ENCODE measurements at regions not wholly inside any gene's neighbourhood (a gene's known extent, or its start where the extent isn't known, plus 50 kb on each side); places are given as distances from the start of the nearest gene placed in this dataset.
"Not testable (repeated sequence)": the region's sequence is repeated elsewhere in the genome, so short reads cannot be mapped to it uniquely, and the experiment has no call there.

DNA sequence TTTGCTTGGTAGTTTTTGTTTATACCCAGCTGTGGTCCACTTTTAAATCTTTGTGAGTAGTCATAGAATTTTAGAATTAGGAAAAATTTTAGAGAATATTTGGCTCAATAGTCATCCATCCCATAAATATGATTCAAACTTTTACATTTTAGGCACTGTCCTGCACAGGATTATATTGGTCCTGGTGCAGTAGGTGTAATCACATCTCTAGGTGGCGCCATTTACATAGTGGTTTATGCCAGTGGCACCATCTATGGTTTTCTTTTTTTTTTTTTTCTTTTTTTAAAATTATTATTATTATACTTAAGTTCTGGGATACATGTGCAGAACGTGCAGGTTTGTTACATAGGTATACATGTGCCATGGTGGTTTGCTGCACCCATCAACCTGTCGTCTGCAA, 260.7 kb upstream of the KCNN2 start:
- H3K36me3 ChIP-seq (ENCODE audit: control insufficient read depth, insufficient read depth, low read length, severe bottlenecking) = no peaks in the 10 kb centered on the region
- H3K9me3 ChIP-seq (ENCODE audit: control insufficient read depth, low read length) = no peaks in the 10 kb centered on the region
- H3K9ac ChIP-seq (ENCODE audit: low read length) = no peak overlapping the region
- H3K4me3 ChIP-seq (ENCODE audit: low read length) = no peak overlapping the region
- no peaks in the 10 kb centered on the region for H3K4me1 ChIP-seq (ENCODE audit: control insufficient read depth, insufficient read depth, low read length)
- peaks cover 3% of the 10 kb centered on the region for H3K27me3 ChIP-seq (replicated peaks; ENCODE audit: control insufficient read depth, insufficient read depth, low read length)
- peak; percentile 91 for DNase-seq (ENCODE audit: low read depth)

DNA sequence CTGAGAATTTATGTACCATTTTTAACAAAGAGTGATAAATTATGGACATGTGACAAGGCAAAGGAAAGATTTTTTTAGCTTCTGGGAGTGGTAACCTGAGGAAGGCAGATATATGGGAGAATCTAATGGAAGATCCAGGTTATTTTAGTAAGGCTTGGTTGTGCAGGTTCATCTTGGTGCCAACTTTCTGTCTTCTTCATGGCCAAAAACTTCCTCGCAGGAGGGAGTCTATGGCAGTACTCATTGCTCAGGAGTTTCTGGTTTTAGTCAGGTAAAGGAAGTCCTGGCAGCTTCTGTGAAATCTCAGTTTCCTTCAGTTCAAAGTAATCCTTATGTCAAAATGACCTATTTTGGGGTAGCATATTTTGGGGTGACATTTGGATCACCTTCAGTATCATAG, 248.3 kb upstream of the KCNN2 start:
- H3K9me3 ChIP-seq (ENCODE audit: control insufficient read depth, low read length) = no peaks in the 10 kb centered on the region

DNA sequence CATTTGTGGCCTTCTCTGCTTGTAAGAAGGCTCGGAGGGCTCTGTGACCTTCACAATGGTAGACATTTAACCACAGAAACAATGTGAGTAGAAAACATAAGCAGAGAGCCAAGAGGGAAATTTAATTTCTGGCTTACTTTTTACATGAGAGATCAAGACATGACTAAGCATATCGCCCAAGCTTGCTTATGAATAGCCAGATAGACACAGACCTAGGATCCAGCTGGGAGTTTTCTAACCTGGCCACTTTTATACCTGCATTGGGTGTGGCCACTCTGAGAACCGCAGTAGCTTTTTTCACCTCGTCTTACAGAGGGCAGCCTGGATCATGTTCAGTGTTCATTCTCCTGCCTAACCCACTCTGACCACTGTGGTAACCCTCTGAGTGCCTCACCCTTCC, 244.9 kb upstream of the KCNN2 start:
- Histone ChIP-seq H3K4me3 (ENCODE audit: low read length) (no peak overlapping the region), H3K9me3 (ENCODE audit: control insufficient read depth, low read length) (no peaks in the 10 kb centered on the region), H3K9ac (ENCODE audit: low read length) (no peak overlapping the region), H3K27me3 (replicated peaks; ENCODE audit: control insufficient read depth, insufficient read depth, low read length) (no peaks in the 10 kb centered on the region), H3K4me1 (ENCODE audit: control insufficient read depth, insufficient read depth, low read length) (no peaks in the 10 kb centered on the region), H3K36me3 (ENCODE audit: control insufficient read depth, insufficient read depth, low read length, severe bottlenecking) (no peaks in the 10 kb centered on the region)
- DNase-seq (ENCODE audit: low read depth) = no peak

More for the DNA sequence above, 248.3 kb upstream of the KCNN2 start:
- H3K4me1 ChIP-seq (ENCODE audit: control insufficient read depth, insufficient read depth, low read length) = no peaks in the 10 kb centered on the region
- no peaks in the 10 kb centered on the region for H3K27me3 ChIP-seq (replicated peaks; ENCODE audit: control insufficient read depth, insufficient read depth, low read length)
- no peaks in the 10 kb centered on the region for H3K36me3 ChIP-seq (ENCODE audit: control insufficient read depth, insufficient read depth, low read length, severe bottlenecking)
- no peak for DNase-seq (ENCODE audit: low read depth)
- no peak overlapping the region for H3K9ac ChIP-seq (ENCODE audit: low read length)
- no peak overlapping the region for H3K4me3 ChIP-seq (ENCODE audit: low read length)

DNA sequence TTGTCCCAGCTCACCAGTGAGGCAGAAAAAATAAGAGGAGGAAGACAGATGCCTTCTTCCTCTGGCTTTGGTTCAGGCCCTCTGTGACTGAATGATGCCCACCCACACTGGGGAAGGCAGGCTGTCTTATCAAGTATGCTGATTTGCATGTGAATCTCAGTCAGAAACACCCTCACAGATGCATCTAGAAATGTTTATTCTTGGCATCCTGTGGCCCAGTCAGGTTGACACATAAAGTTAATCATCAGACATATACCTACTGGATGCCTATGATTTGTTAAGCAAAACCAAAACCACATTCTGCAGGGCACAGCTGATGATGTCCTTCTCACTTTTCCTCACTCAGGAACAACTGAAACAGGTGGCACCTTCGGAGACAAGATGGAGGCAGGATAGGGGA, 243.4 kb upstream of the KCNN2 start:
- no peaks in the 10 kb centered on the region for H3K4me1 ChIP-seq (ENCODE audit: control insufficient read depth, insufficient read depth, low read length)
- no peak overlapping the region for H3K9ac ChIP-seq (ENCODE audit: low read length)
- no peak for DNase-seq (ENCODE audit: low read depth)
- no peaks in the 10 kb centered on the region for H3K27me3 ChIP-seq (replicated peaks; ENCODE audit: control insufficient read depth, insufficient read depth, low read length)
- no peaks in the 10 kb centered on the region for H3K36me3 ChIP-seq (ENCODE audit: control insufficient read depth, insufficient read depth, low read length, severe bottlenecking)
- no peak overlapping the region for H3K4me3 ChIP-seq (ENCODE audit: low read length)
- H3K9me3 ChIP-seq (ENCODE audit: control insufficient read depth, low read length) = no peaks in the 10 kb centered on the region

DNA sequence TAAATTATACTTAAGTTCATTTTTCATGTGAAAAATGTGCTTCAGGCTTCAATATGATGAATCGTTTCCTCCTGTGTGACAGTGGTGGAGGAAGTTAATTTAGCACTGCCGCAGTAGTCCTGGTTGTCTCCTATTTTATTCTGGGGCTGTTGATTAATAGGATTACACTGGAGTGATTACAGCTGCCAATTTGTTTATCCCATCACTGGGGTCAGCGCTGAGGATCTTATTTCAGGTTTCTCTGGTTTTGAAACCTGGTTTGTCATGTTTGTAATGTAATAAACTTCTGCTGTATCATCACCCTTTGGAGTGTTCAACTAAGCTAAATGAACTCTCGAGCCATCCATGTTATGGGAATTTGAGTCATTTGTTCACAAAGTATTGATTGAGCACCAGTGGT, 241.7 kb upstream of the KCNN2 start:
- no peaks in the 10 kb centered on the region for H3K36me3 ChIP-seq (ENCODE audit: control insufficient read depth, insufficient read depth, low read length, severe bottlenecking)
- no peaks in the 10 kb centered on the region for H3K9me3 ChIP-seq (ENCODE audit: control insufficient read depth, low read length)
- no peaks in the 10 kb centered on the region for H3K4me1 ChIP-seq (ENCODE audit: control insufficient read depth, insufficient read depth, low read length)
- DNase-seq (ENCODE audit: low read depth) = no peak
- no peak overlapping the region for H3K4me3 ChIP-seq (ENCODE audit: low read length)
- H3K27me3 ChIP-seq (replicated peaks; ENCODE audit: control insufficient read depth, insufficient read depth, low read length) = no peaks in the 10 kb centered on the region
- H3K9ac ChIP-seq (ENCODE audit: low read length) = no peak overlapping the region

DNA sequence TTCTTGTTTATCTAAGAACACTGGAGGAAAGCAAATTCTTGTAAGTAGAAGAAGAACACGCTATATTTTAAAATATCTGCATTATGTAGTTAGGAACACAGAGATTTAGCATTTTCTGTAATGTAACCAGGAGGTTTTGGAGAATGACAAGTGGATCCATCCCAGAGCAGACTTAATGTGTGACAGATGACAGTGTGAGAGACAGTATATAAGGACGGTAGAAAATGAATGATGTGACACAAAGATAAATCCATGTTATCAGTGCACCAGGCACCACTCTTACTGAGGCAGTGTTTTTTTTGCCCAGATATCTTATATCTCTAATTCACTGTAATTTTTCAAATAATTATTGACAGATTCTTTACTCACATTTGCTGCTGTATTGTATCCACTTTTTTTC, 239.0 kb upstream of the KCNN2 start:
- Histone ChIP-seq H3K36me3 (ENCODE audit: control insufficient read depth, insufficient read depth, low read length, severe bottlenecking) (no peaks in the 10 kb centered on the region), H3K9me3 (ENCODE audit: control insufficient read depth, low read length) (no peaks in the 10 kb centered on the region), H3K4me1 (ENCODE audit: control insufficient read depth, insufficient read depth, low read length) (no peaks in the 10 kb centered on the region), H3K4me3 (ENCODE audit: low read length) (no peak overlapping the region), H3K9ac (ENCODE audit: low read length) (no peak overlapping the region), H3K27me3 (replicated peaks; ENCODE audit: control insufficient read depth, insufficient read depth, low read length) (no peaks in the 10 kb centered on the region)
- DNase-seq (ENCODE audit: low read depth) = no peak

DNA sequence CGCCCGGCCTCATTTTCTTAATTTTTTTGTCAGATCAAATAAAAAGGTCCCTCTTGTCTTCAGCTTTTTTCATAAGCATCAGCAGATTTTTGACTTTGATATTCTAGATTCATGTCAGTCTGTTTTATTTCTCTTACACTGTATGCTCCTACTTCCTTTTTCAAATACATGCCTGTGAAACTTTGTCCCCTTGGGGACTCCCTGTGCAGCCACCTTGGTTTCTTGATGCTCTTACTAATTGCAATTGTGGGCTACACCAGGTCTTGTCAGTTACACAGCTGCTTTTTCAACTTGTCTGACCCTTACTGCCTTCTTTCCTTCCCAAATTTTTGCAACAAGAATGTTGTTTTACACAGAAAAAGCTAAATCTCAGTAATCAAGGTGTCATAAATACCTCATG, 238.2 kb upstream of the KCNN2 start:
- no peaks in the 10 kb centered on the region for H3K27me3 ChIP-seq (replicated peaks; ENCODE audit: control insufficient read depth, insufficient read depth, low read length)
- H3K9ac ChIP-seq (ENCODE audit: low read length) = no peak overlapping the region
- no peak for DNase-seq (ENCODE audit: low read depth)
- H3K4me3 ChIP-seq (ENCODE audit: low read length) = no peak overlapping the region
- H3K9me3 ChIP-seq (ENCODE audit: control insufficient read depth, low read length) = no peaks in the 10 kb centered on the region
- no peaks in the 10 kb centered on the region for H3K4me1 ChIP-seq (ENCODE audit: control insufficient read depth, insufficient read depth, low read length)
- H3K36me3 ChIP-seq (ENCODE audit: control insufficient read depth, insufficient read depth, low read length, severe bottlenecking) = no peaks in the 10 kb centered on the region

DNA sequence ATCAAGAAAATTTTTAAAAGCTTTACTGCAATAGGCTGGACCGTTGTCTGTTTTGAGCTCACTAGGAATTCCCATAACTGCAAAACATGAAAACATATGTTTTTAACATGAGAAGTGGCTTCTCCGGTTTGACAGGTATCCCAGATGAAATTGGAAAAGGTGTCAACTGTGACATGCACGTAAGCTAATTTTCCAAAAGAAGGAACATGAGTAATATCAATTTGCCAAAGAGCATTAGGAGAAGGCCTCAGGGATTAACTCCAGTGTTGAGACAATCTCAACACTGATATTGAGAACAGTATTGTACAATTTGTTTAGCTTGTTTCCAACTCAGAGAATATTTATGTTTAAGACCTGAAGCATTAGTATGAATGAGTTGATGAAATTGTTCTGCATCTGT, 215.5 kb upstream of the KCNN2 start:
- H3K27me3 ChIP-seq (replicated peaks; ENCODE audit: control insufficient read depth, insufficient read depth, low read length) = no peaks in the 10 kb centered on the region
- no peak overlapping the region for H3K4me3 ChIP-seq (ENCODE audit: low read length)
- H3K9ac ChIP-seq (ENCODE audit: low read length) = no peak overlapping the region
- DNase-seq (ENCODE audit: low read depth) = no peak
- H3K4me1 ChIP-seq (ENCODE audit: control insufficient read depth, insufficient read depth, low read length) = no peaks in the 10 kb centered on the region
- no peaks in the 10 kb centered on the region for H3K36me3 ChIP-seq (ENCODE audit: control insufficient read depth, insufficient read depth, low read length, severe bottlenecking)
- peaks cover 16% of the 10 kb centered on the region for H3K9me3 ChIP-seq (ENCODE audit: control insufficient read depth, low read length)

DNA sequence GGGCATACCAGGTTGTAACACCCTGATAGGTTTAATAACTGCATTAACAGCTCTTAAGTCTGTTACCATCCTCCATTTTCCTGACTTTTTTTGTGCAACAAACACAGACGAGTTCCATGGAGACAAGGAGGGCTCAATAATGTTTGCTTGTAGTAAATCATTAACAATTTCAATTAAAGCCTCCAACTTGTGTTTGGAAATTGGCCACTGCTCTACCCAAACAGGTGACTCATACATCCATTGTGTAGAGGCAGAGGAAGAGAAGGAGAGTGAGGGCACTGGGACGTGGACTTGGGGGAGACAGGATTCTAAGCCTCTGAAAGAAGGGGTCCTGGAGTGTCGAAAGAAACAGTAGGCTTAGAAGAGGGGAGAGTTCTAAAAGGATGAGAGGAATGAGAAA, 213.6 kb upstream of the KCNN2 start:
- Histone ChIP-seq H3K36me3 (ENCODE audit: control insufficient read depth, insufficient read depth, low read length, severe bottlenecking) (no peaks in the 10 kb centered on the region), H3K9ac (ENCODE audit: low read length) (no peak overlapping the region), H3K9me3 (ENCODE audit: control insufficient read depth, low read length) (peaks cover 16% of the 10 kb centered on the region), H3K4me1 (ENCODE audit: control insufficient read depth, insufficient read depth, low read length) (no peaks in the 10 kb centered on the region), H3K27me3 (replicated peaks; ENCODE audit: control insufficient read depth, insufficient read depth, low read length) (no peaks in the 10 kb centered on the region), H3K4me3 (ENCODE audit: low read length) (no peak overlapping the region)
- no peak for DNase-seq (ENCODE audit: low read depth)

DNA sequence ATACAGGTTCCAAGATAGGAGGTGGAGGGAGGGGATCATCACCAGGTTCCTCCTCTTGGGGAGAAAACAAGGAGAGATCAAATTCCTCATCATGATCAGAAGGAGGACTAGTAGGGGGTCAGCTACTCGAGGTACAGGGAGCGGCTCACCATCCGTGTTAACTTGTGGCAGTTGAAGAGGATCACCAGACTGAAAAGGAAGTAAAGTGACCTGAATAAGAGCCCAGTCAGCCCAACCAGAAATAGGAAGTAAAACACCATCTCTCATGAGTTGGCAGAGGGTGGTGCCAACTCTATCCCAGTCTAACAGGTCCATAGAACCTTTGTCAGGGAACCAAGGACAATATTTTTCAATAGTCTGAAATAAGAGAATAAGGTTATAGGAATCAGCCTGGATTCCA, 213.1 kb upstream of the KCNN2 start:
- H3K4me3 ChIP-seq (ENCODE audit: low read length); H3K36me3 ChIP-seq (ENCODE audit: control insufficient read depth, insufficient read depth, low read length, severe bottlenecking); H3K9ac ChIP-seq (ENCODE audit: low read length); H3K27me3 ChIP-seq (replicated peaks; ENCODE audit: control insufficient read depth, insufficient read depth, low read length); H3K4me1 ChIP-seq (ENCODE audit: control insufficient read depth, insufficient read depth, low read length); DNase-seq (ENCODE audit: low read depth): not testable (repeated sequence)
- peaks cover 15% of the 10 kb centered on the region for H3K9me3 ChIP-seq (ENCODE audit: control insufficient read depth, low read length)

DNA sequence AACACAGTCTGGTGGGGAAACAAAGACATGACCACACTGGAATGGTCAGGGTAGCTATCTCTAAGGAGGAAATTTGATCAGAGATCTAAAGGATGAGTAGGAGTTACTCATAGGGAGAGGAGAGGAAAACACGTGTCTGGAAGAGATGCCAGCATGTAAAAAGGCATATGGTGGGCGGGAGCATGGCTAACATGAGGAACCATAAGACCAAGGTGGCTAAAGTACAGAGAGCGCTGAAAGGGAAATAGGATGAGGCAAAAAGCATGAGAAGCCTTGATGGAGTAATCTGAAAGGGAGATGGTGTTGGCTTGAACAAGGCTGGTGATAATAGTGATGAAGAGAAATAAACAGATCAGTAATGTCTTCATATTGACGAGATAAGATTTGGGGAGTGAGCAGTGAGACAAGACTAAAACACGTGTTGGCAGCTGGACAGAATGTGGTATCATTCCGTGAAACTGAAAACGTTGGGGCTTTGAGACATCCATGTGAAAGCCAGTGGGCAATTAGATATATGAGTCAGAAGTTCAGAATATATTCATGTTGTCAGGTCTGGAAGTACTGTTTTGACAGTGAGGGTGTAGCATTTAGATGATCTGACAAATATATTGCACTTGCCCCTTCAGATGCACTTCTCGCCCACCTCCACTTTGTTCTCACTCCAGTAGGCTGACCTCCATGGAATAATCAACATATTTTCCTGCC, 209.1 kb upstream of the KCNN2 start:
- Histone ChIP-seq H3K27me3 (replicated peaks; ENCODE audit: control insufficient read depth, insufficient read depth, low read length) (no peaks in the 10 kb centered on the region), H3K9me3 (ENCODE audit: control insufficient read depth, low read length) (peaks cover 12% of the 10 kb centered on the region), H3K4me1 (ENCODE audit: control insufficient read depth, insufficient read depth, low read length) (no peaks in the 10 kb centered on the region), H3K36me3 (ENCODE audit: control insufficient read depth, insufficient read depth, low read length, severe bottlenecking) (no peaks in the 10 kb centered on the region), H3K4me3 (ENCODE audit: low read length) (no peak overlapping the region), H3K9ac (ENCODE audit: low read length) (no peak overlapping the region)
- no peak for DNase-seq (ENCODE audit: low read depth)

DNA sequence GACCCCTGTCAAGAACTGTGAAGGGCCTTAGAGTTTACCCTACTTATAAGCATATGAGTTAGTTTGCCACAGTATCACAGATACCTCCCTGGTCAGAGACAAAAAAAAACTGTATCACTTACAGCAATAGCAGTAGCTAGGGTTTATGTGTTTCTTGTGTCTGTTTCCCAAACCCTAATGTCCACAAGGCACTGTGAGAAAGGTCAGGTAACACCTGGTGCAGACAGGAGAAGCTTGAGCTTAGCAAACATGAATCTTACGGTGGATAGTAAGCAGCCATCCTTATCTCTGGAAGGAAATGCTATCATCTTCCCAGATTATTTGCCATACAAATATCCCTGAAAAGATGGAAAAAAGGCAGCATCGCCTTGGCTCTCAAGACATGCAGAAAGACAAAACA, 208.5 kb upstream of the KCNN2 start:
- Histone ChIP-seq H3K36me3 (ENCODE audit: control insufficient read depth, insufficient read depth, low read length, severe bottlenecking) (no peaks in the 10 kb centered on the region), H3K4me3 (ENCODE audit: low read length) (no peak overlapping the region), H3K27me3 (replicated peaks; ENCODE audit: control insufficient read depth, insufficient read depth, low read length) (no peaks in the 10 kb centered on the region), H3K9me3 (ENCODE audit: control insufficient read depth, low read length) (peaks cover 12% of the 10 kb centered on the region), H3K9ac (ENCODE audit: low read length) (no peak overlapping the region), H3K4me1 (ENCODE audit: control insufficient read depth, insufficient read depth, low read length) (no peaks in the 10 kb centered on the region)
- no peak for DNase-seq (ENCODE audit: low read depth)

Measured in adipocyte (in vitro differentiated cells).